NCI-H1417 treated with DMSO at 0.1 percent for 48 hours (cell line): ENCODE measurements at regions not wholly inside any gene's neighbourhood (a gene's known extent, or its start where the extent isn't known, plus 50 kb on each side); places are given as distances from the start of the nearest gene placed in this dataset.

Source experiments
- DNase-seq: peaks from one replicate; lab custom pipeline; 2025; lab: John Stamatoyannopoulos, UW

- DNase-seq: no peak
These were observed 478.8 kb downstream of the CETN3 start for GRCh38 chr5:89930591-89931392.

- no peak for DNase-seq
These were observed 479.7 kb downstream of the CETN3 start for GRCh38 chr5:89929834-89930233.

GRCh38 chr5:89929173-89929572, 480.4 kb downstream of the CETN3 start:
- no peak for DNase-seq

GRCh38 chr5:89922161-89922560, 487.4 kb downstream of the CETN3 start:
- no peak for DNase-seq

GRCh38 chr5:89917112-89917511, 492.4 kb downstream of the CETN3 start:
- no peak for DNase-seq

- no peak for DNase-seq
These were observed 493.4 kb downstream of the CETN3 start for GRCh38 chr5:89916131-89916530.

GRCh38 chr5:89908876-89909275, 500.7 kb downstream of the CETN3 start:
- no peak for DNase-seq

- DNase-seq: no peak
These were observed 505.1 kb downstream of the CETN3 start for GRCh38 chr5:89904442-89904841.

GRCh38 chr5:89901983-89902382, 507.6 kb downstream of the CETN3 start:
- no peak for DNase-seq

GRCh38 chr5:89901346-89901745, 508.2 kb downstream of the CETN3 start:
- DNase-seq: no peak

GRCh38 chr5:89900346-89900745, 509.2 kb downstream of the CETN3 start:
- DNase-seq: no peak

- no peak for DNase-seq
These were observed 510.0 kb downstream of the CETN3 start for GRCh38 chr5:89899559-89899958.

- DNase-seq: no peak
These were observed 516.0 kb downstream of the CETN3 start for GRCh38 chr5:89893546-89893945.

GRCh38 chr5:89885670-89886069, 523.9 kb downstream of the CETN3 start:
- DNase-seq: no peak

GRCh38 chr5:89883967-89884366, 525.6 kb downstream of the CETN3 start:
- DNase-seq: no peak

GRCh38 chr5:89878140-89879132, 531.1 kb downstream of the CETN3 start:
- no peak for DNase-seq

GRCh38 chr5:89871906-89872305, 537.6 kb downstream of the CETN3 start:
- DNase-seq: no peak

- no peak for DNase-seq
These were observed 540.2 kb downstream of the CETN3 start for GRCh38 chr5:89869346-89869745.

- DNase-seq: no peak
These were observed 543.1 kb downstream of the CETN3 start for GRCh38 chr5:89866410-89866809.

- no peak for DNase-seq
These were observed 544.6 kb downstream of the CETN3 start for GRCh38 chr5:89864941-89865340.

- DNase-seq: no peak
These were observed 551.8 kb downstream of the CETN3 start for GRCh38 chr5:89857790-89858189.

- no peak for DNase-seq
These were observed 554.1 kb downstream of the CETN3 start for GRCh38 chr5:89855417-89855816.

GRCh38 chr5:89851911-89852310, 557.6 kb downstream of the CETN3 start:
- DNase-seq: no peak
